ENCODE measurements at regions not wholly inside any gene's neighbourhood (a gene's known extent, or its start where the extent isn't known, plus 50 kb on each side); places are given as distances from the start of the nearest gene placed in this dataset.

GRCh38 chr12:111102102-111102739, 181.8 kb upstream of the MYL2 start:
- DNase-seq: no peak
- peaks cover 8% of the 10 kb centered on the region for H3K9me3 Mint-ChIP-seq (ENCODE audit: unreplicated experiment)
- H3K36me3 Mint-ChIP-seq (ENCODE audit: unreplicated experiment): no peaks in the 10 kb centered on the region
- peaks cover 7% of the 10 kb centered on the region for H3K27me3 Mint-ChIP-seq (ENCODE audit: unreplicated experiment)
- H3K4me1 Mint-ChIP-seq (ENCODE audit: low read depth, unreplicated experiment): peaks cover 4% of the 10 kb centered on the region
- H3K4me3 Mint-ChIP-seq (ENCODE audit: unreplicated experiment): no peak overlapping the region
- no peak for TF ChIP-seq CTCF (IDR thresholded peaks at IDR 0.05; ENCODE audit: partially characterized antibody, unreplicated experiment)
- no peak overlapping the region for H3K27ac Mint-ChIP-seq (ENCODE audit: unreplicated experiment)

- DNase-seq: no peak
- H3K4me3 Mint-ChIP-seq (ENCODE audit: unreplicated experiment): no peak overlapping the region
- peaks cover 8% of the 10 kb centered on the region for H3K9me3 Mint-ChIP-seq (ENCODE audit: unreplicated experiment)
- no peak for TF ChIP-seq CTCF (IDR thresholded peaks at IDR 0.05; ENCODE audit: partially characterized antibody, unreplicated experiment)
- no peak overlapping the region for H3K27ac Mint-ChIP-seq (ENCODE audit: unreplicated experiment)
- H3K4me1 Mint-ChIP-seq (ENCODE audit: low read depth, unreplicated experiment): peaks cover 4% of the 10 kb centered on the region
- H3K36me3 Mint-ChIP-seq (ENCODE audit: unreplicated experiment): no peaks in the 10 kb centered on the region
- H3K27me3 Mint-ChIP-seq (ENCODE audit: unreplicated experiment): peaks cover 7% of the 10 kb centered on the region
Measured at GRCh38 chr12:111101003-111101402, 180.6 kb upstream of the MYL2 start.

GRCh38 chr12:111100554-111100953, 180.2 kb upstream of the MYL2 start:
- peaks cover 7% of the 10 kb centered on the region for H3K27me3 Mint-ChIP-seq (ENCODE audit: unreplicated experiment)

GRCh38 chr12:111100003-111100402, 179.6 kb upstream of the MYL2 start:
- peaks cover 7% of the 10 kb centered on the region for H3K27me3 Mint-ChIP-seq (ENCODE audit: unreplicated experiment)
- peaks cover under 1% of the 10 kb centered on the region for H3K4me1 Mint-ChIP-seq (ENCODE audit: low read depth, unreplicated experiment)
- no peak overlapping the region for H3K27ac Mint-ChIP-seq (ENCODE audit: unreplicated experiment)
- H3K9me3 Mint-ChIP-seq (ENCODE audit: unreplicated experiment): peaks cover 8% of the 10 kb centered on the region
- no peak overlapping the region for H3K4me3 Mint-ChIP-seq (ENCODE audit: unreplicated experiment)
- DNase-seq: no peak
- H3K36me3 Mint-ChIP-seq (ENCODE audit: unreplicated experiment): no peaks in the 10 kb centered on the region
- TF ChIP-seq CTCF (IDR thresholded peaks at IDR 0.05; ENCODE audit: partially characterized antibody, unreplicated experiment): no peak

More at GRCh38 chr12:111100554-111100953, 180.2 kb upstream of the MYL2 start:
- Mint-ChIP-seq H3K9me3 (ENCODE audit: unreplicated experiment) (peaks cover 8% of the 10 kb centered on the region), H3K36me3 (ENCODE audit: unreplicated experiment) (no peaks in the 10 kb centered on the region), H3K4me1 (ENCODE audit: low read depth, unreplicated experiment) (peaks cover 4% of the 10 kb centered on the region), H3K4me3 (ENCODE audit: unreplicated experiment) (no peak overlapping the region), H3K27ac (ENCODE audit: unreplicated experiment) (no peak overlapping the region)
- DNase-seq: no peak
- no peak for TF ChIP-seq CTCF (IDR thresholded peaks at IDR 0.05; ENCODE audit: partially characterized antibody, unreplicated experiment)

DNA sequence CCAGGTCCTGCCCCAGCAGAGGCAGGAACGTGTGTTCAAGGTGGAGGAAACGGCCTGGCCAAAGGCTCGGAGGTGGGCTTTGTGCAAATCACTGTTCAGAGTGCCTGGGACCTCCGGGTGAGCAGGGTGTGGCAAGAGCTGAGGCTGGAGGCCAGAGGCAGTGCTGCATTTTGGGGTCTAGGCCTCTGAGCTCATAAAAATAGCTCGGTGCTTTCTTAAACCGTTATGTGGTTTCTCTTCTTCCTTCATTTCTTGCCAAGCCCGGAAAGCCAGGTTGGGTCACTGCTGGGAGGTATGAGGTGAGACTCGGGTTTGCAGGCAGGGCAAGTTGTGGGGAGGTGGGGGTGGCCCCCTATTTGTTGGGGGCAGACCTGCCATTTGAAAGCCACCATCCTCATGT, 178.8 kb upstream of the MYL2 start:
- Mint-ChIP-seq H3K4me3 (ENCODE audit: unreplicated experiment) (no peak overlapping the region), H3K27me3 (ENCODE audit: unreplicated experiment) (peaks cover 7% of the 10 kb centered on the region), H3K27ac (ENCODE audit: unreplicated experiment) (no peak overlapping the region), H3K4me1 (ENCODE audit: low read depth, unreplicated experiment) (no peaks in the 10 kb centered on the region), H3K9me3 (ENCODE audit: unreplicated experiment) (peaks cover 8% of the 10 kb centered on the region), H3K36me3 (ENCODE audit: unreplicated experiment) (no peaks in the 10 kb centered on the region)
- DNase-seq: no peak
- no peak for TF ChIP-seq CTCF (IDR thresholded peaks at IDR 0.05; ENCODE audit: partially characterized antibody, unreplicated experiment)

All from glutamatergic neuron (in vitro differentiated cells).